ENCODE measurements at regions not wholly inside any gene's neighbourhood (a gene's known extent, or its start where the extent isn't known, plus 50 kb on each side); places are given as distances from the start of the nearest gene placed in this dataset.

GRCh38 chr21:15359251-15359650 is 294.5 kb upstream of the NRIP1 start:
- Mint-ChIP-seq H3K36me3 (no peaks in the 10 kb centered on the region), H3K9me3 (no peaks in the 10 kb centered on the region), H3K4me1 (peaks cover 6% of the 10 kb centered on the region), H3K27ac (no peak overlapping the region), H3K27me3 (peaks cover 2% of the 10 kb centered on the region), H3K4me3 (no peak overlapping the region)
- DNase-seq (ENCODE audit: low spot score in 2 of 2) (no peak), ATAC-seq (ENCODE audit: low read depth) (no peak)

- H3K27me3 Mint-ChIP-seq = no peaks in the 10 kb centered on the region
- no peak overlapping the region for H3K27ac Mint-ChIP-seq
- DNase-seq (ENCODE audit: low spot score in 2 of 2) (no peak), ATAC-seq (ENCODE audit: low read depth) (no peak)
- H3K4me1 Mint-ChIP-seq = no peaks in the 10 kb centered on the region
- peaks cover 8% of the 10 kb centered on the region for H3K9me3 Mint-ChIP-seq
- peaks cover 2% of the 10 kb centered on the region for H3K36me3 Mint-ChIP-seq
- no peak overlapping the region for H3K4me3 Mint-ChIP-seq
Observed at GRCh38 chr21:15362458-15362857, 297.7 kb upstream of the NRIP1 start.

GRCh38 chr21:15363921-15364320 is 299.1 kb upstream of the NRIP1 start:
- Mint-ChIP-seq H3K4me3 (no peak overlapping the region), H3K9me3 (peaks cover 8% of the 10 kb centered on the region)
- no peak for ATAC-seq (ENCODE audit: low read depth)

GRCh38 chr21:15365751-15366392 is 301.1 kb upstream of the NRIP1 start:
- H3K4me1 Mint-ChIP-seq = peaks cover 3% of the 10 kb centered on the region
- peaks cover 8% of the 10 kb centered on the region for H3K9me3 Mint-ChIP-seq
- H3K4me3 Mint-ChIP-seq = no peak overlapping the region
- peaks cover 2% of the 10 kb centered on the region for H3K36me3 Mint-ChIP-seq
- DNase-seq (ENCODE audit: low spot score in 2 of 2) (no peak), ATAC-seq (ENCODE audit: low read depth) (no peak)
- no peaks in the 10 kb centered on the region for H3K27me3 Mint-ChIP-seq
- H3K27ac Mint-ChIP-seq = no peak overlapping the region

More at GRCh38 chr21:15363921-15364320, 299.1 kb upstream of the NRIP1 start:
- no peaks in the 10 kb centered on the region for H3K4me1 Mint-ChIP-seq
- DNase-seq (ENCODE audit: low spot score in 2 of 2) = no peak
- peaks cover 2% of the 10 kb centered on the region for H3K36me3 Mint-ChIP-seq
- no peak overlapping the region for H3K27ac Mint-ChIP-seq
- no peaks in the 10 kb centered on the region for H3K27me3 Mint-ChIP-seq

- Mint-ChIP-seq H3K27me3 (no peaks in the 10 kb centered on the region), H3K27ac (no peak overlapping the region), H3K9me3 (peaks cover 8% of the 10 kb centered on the region), H3K4me1 (peaks cover 3% of the 10 kb centered on the region), H3K4me3 (no peak overlapping the region), H3K36me3 (peaks cover 2% of the 10 kb centered on the region)
- DNase-seq (ENCODE audit: low spot score in 2 of 2) (no peak), ATAC-seq (ENCODE audit: low read depth) (no peak)
Observed at GRCh38 chr21:15366555-15366954, 301.8 kb upstream of the NRIP1 start.

- Mint-ChIP-seq H3K4me3 (no peak overlapping the region), H3K4me1 (peaks cover 3% of the 10 kb centered on the region)
- no peak for DNase-seq (ENCODE audit: low spot score in 2 of 2)
Observed at GRCh38 chr21:15367061-15367626, 302.3 kb upstream of the NRIP1 start.

GRCh38 chr21:15370462-15370975 is 305.7 kb upstream of the NRIP1 start:
- Mint-ChIP-seq H3K4me1 (peaks cover 5% of the 10 kb centered on the region), H3K27me3 (peaks cover 1% of the 10 kb centered on the region), H3K4me3 (no peak overlapping the region), H3K27ac (no peak overlapping the region), H3K9me3 (peaks cover 8% of the 10 kb centered on the region), H3K36me3 (peaks cover 2% of the 10 kb centered on the region)
- DNase-seq (ENCODE audit: low spot score in 2 of 2) (no peak), ATAC-seq (ENCODE audit: low read depth) (no peak)

More at GRCh38 chr21:15367061-15367626, 302.3 kb upstream of the NRIP1 start:
- no peak for ATAC-seq (ENCODE audit: low read depth)
- no peaks in the 10 kb centered on the region for H3K27me3 Mint-ChIP-seq
- no peak overlapping the region for H3K27ac Mint-ChIP-seq
- H3K36me3 Mint-ChIP-seq = peaks cover 2% of the 10 kb centered on the region
- peaks cover 8% of the 10 kb centered on the region for H3K9me3 Mint-ChIP-seq

- DNase-seq (ENCODE audit: low spot score in 2 of 2) (no peak), ATAC-seq (ENCODE audit: low read depth) (no peak)
- Mint-ChIP-seq H3K27me3 (peaks cover 1% of the 10 kb centered on the region), H3K4me3 (no peak overlapping the region), H3K9me3 (no peaks in the 10 kb centered on the region), H3K36me3 (no peaks in the 10 kb centered on the region), H3K4me1 (peaks cover 5% of the 10 kb centered on the region), H3K27ac (no peak overlapping the region)
Observed at GRCh38 chr21:15373941-15374340, 309.1 kb upstream of the NRIP1 start.

GRCh38 chr21:15379776-15380175 is 315.0 kb upstream of the NRIP1 start:
- Mint-ChIP-seq H3K27me3 (no peaks in the 10 kb centered on the region), H3K4me1 (no peaks in the 10 kb centered on the region), H3K4me3 (no peak overlapping the region), H3K9me3 (no peaks in the 10 kb centered on the region), H3K27ac (no peak overlapping the region), H3K36me3 (no peaks in the 10 kb centered on the region)
- DNase-seq (ENCODE audit: low spot score in 2 of 2) (no peak), ATAC-seq (ENCODE audit: low read depth) (no peak)

GRCh38 chr21:15383588-15383987 is 318.8 kb upstream of the NRIP1 start:
- no peaks in the 10 kb centered on the region for H3K4me1 Mint-ChIP-seq
- no peaks in the 10 kb centered on the region for H3K9me3 Mint-ChIP-seq
- DNase-seq (ENCODE audit: low spot score in 2 of 2) (no peak), ATAC-seq (ENCODE audit: low read depth) (no peak)
- H3K27ac Mint-ChIP-seq = no peak overlapping the region
- H3K27me3 Mint-ChIP-seq = peaks cover 3% of the 10 kb centered on the region
- no peaks in the 10 kb centered on the region for H3K36me3 Mint-ChIP-seq
- no peak overlapping the region for H3K4me3 Mint-ChIP-seq

- ATAC-seq (ENCODE audit: low read depth) (no peak), DNase-seq (ENCODE audit: low spot score in 2 of 2) (no peak)
- Mint-ChIP-seq H3K4me1 (no peaks in the 10 kb centered on the region), H3K27ac (no peak overlapping the region), H3K27me3 (peaks cover 3% of the 10 kb centered on the region), H3K36me3 (no peaks in the 10 kb centered on the region), H3K9me3 (no peaks in the 10 kb centered on the region), H3K4me3 (no peak overlapping the region)
Observed at GRCh38 chr21:15390049-15390448, 325.2 kb upstream of the NRIP1 start.

GRCh38 chr21:15397258-15397657 is 332.5 kb upstream of the NRIP1 start:
- no peak overlapping the region for H3K4me3 Mint-ChIP-seq
- no peaks in the 10 kb centered on the region for H3K4me1 Mint-ChIP-seq
- no peak overlapping the region for H3K27ac Mint-ChIP-seq
- peaks cover 2% of the 10 kb centered on the region for H3K36me3 Mint-ChIP-seq
- H3K9me3 Mint-ChIP-seq = no peaks in the 10 kb centered on the region
- H3K27me3 Mint-ChIP-seq = peaks cover 2% of the 10 kb centered on the region
- ATAC-seq (ENCODE audit: low read depth) (no peak), DNase-seq (ENCODE audit: low spot score in 2 of 2) (no peak)

- H3K9me3 Mint-ChIP-seq = no peaks in the 10 kb centered on the region
- no peak overlapping the region for H3K4me3 Mint-ChIP-seq
- peaks cover 2% of the 10 kb centered on the region for H3K36me3 Mint-ChIP-seq
- ATAC-seq (ENCODE audit: low read depth) = no peak
- H3K27ac Mint-ChIP-seq = no peak overlapping the region
- no peak for DNase-seq (ENCODE audit: low spot score in 2 of 2)
- peaks cover 2% of the 10 kb centered on the region for H3K27me3 Mint-ChIP-seq
- H3K4me1 Mint-ChIP-seq = no peaks in the 10 kb centered on the region
Observed at GRCh38 chr21:15400905-15401304, 328.9 kb upstream of the USP25 start.

- Mint-ChIP-seq H3K4me3 (no peak overlapping the region), H3K4me1 (no peaks in the 10 kb centered on the region), H3K27ac (no peak overlapping the region), H3K36me3 (peaks cover 2% of the 10 kb centered on the region), H3K27me3 (peaks cover 2% of the 10 kb centered on the region), H3K9me3 (no peaks in the 10 kb centered on the region)
- ATAC-seq (ENCODE audit: low read depth) (no peak), DNase-seq (ENCODE audit: low spot score in 2 of 2) (no peak)
Observed at GRCh38 chr21:15401331-15401730, 328.5 kb upstream of the USP25 start.

GRCh38 chr21:15405214-15405613 is 324.6 kb upstream of the USP25 start:
- Mint-ChIP-seq H3K27me3 (no peaks in the 10 kb centered on the region), H3K36me3 (no peaks in the 10 kb centered on the region), H3K4me1 (no peaks in the 10 kb centered on the region), H3K9me3 (no peaks in the 10 kb centered on the region), H3K4me3 (no peak overlapping the region), H3K27ac (no peak overlapping the region)
- ATAC-seq (ENCODE audit: low read depth) (no peak), DNase-seq (ENCODE audit: low spot score in 2 of 2) (no peak)

Measured in memory B cell (primary cell).